ENCODE measurements at regions not wholly inside any gene's neighbourhood (a gene's known extent, or its start where the extent isn't known, plus 50 kb on each side); places are given as distances from the start of the nearest gene placed in this dataset.
"Not testable (repeated sequence)": the region's sequence is repeated elsewhere in the genome, so short reads cannot be mapped to it uniquely, and the experiment has no call there.

- TF ChIP-seq POLR2A (IDR thresholded peaks at IDR 0.05); EP300 (IDR thresholded peaks at IDR 0.05; ENCODE audit: low read depth); CTCF (IDR thresholded peaks at IDR 0.05); POLR2AphosphoS5 (IDR thresholded peaks at IDR 0.05): not testable (repeated sequence)
These were observed 54.5 kb upstream of the FRG2C start for GRCh38 chr3:75609598-75609997.
